ENCODE measurements at regions not wholly inside any gene's neighbourhood (a gene's known extent, or its start where the extent isn't known, plus 50 kb on each side); places are given as distances from the start of the nearest gene placed in this dataset.
A peak's percentile ranks its signal among the peaks of the same experiment; 100 is the strongest.

GRCh38 chr1:213929398-213929797, 58.4 kb upstream of the PROX1 start:
- H3K9me3 ChIP-seq (ENCODE audit: severe bottlenecking), result no peaks in the 10 kb centered on the region
- no peak for DNase-seq
- H3K27me3 ChIP-seq (ENCODE audit: insufficient read depth, low read depth, severe bottlenecking), result no peaks in the 10 kb centered on the region
- H3K36me3 ChIP-seq, result no peaks in the 10 kb centered on the region
- no peak overlapping the region for H3K4me3 ChIP-seq (ENCODE audit: low read depth, low read length)
- H3K27ac ChIP-seq, result no peak overlapping the region
- TF ChIP-seq, protein P1, sequence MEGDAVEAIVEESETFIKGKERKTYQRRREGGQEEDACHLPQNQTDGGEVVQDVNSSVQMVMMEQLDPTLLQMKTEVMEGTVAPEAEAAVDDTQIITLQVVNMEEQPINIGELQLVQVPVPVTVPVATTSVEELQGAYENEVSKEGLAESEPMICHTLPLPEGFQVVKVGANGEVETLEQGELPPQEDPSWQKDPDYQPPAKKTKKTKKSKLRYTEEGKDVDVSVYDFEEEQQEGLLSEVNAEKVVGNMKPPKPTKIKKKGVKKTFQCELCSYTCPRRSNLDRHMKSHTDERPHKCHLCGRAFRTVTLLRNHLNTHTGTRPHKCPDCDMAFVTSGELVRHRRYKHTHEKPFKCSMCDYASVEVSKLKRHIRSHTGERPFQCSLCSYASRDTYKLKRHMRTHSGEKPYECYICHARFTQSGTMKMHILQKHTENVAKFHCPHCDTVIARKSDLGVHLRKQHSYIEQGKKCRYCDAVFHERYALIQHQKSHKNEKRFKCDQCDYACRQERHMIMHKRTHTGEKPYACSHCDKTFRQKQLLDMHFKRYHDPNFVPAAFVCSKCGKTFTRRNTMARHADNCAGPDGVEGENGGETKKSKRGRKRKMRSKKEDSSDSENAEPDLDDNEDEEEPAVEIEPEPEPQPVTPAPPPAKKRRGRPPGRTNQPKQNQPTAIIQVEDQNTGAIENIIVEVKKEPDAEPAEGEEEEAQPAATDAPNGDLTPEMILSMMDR (IDR thresholded peaks at IDR 0.05; ENCODE audit: low read depth, low read length), result no peak

DNA sequence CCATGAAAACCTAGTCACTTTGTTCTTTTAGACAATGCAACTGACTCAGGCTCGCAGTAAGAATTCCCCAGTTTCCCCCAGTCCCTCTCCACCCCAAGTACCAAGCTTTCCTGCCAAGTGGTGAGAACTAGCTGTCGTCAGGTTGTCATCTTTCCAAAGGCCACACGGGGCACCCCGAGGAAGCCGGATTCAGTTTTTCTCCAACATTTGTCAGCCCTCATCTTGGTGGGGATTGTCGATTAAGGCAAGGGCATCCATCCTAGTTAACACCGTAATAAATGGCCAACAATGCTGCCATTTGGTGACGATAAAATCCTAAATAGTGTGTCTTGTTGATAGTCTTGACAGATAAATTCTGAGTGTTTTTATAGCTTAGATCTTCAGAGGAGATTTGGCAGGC, 55.9 kb upstream of the PROX1 start:
- no peaks in the 10 kb centered on the region for H3K9me3 ChIP-seq (ENCODE audit: severe bottlenecking)
- H3K4me3 ChIP-seq (ENCODE audit: low read depth, low read length), result no peak overlapping the region
- TF ChIP-seq, protein P1 (IDR thresholded peaks at IDR 0.05; ENCODE audit: low read depth, low read length), result peak; percentile 53
- H3K36me3 ChIP-seq, result no peaks in the 10 kb centered on the region
- no peak overlapping the region for H3K27ac ChIP-seq
- no peaks in the 10 kb centered on the region for H3K27me3 ChIP-seq (ENCODE audit: insufficient read depth, low read depth, severe bottlenecking)
- peak; percentile 42 for DNase-seq

GRCh38 chr1:213933336-213933735, 54.4 kb upstream of the PROX1 start:
- no peaks in the 10 kb centered on the region for H3K27me3 ChIP-seq (ENCODE audit: insufficient read depth, low read depth, severe bottlenecking)
- DNase-seq, result no peak
- H3K36me3 ChIP-seq, result no peaks in the 10 kb centered on the region
- H3K4me3 ChIP-seq (ENCODE audit: low read depth, low read length), result no peak overlapping the region
- TF ChIP-seq, protein P1 (IDR thresholded peaks at IDR 0.05; ENCODE audit: low read depth, low read length), result no peak
- no peak overlapping the region for H3K27ac ChIP-seq
- H3K9me3 ChIP-seq (ENCODE audit: severe bottlenecking), result no peaks in the 10 kb centered on the region

DNA sequence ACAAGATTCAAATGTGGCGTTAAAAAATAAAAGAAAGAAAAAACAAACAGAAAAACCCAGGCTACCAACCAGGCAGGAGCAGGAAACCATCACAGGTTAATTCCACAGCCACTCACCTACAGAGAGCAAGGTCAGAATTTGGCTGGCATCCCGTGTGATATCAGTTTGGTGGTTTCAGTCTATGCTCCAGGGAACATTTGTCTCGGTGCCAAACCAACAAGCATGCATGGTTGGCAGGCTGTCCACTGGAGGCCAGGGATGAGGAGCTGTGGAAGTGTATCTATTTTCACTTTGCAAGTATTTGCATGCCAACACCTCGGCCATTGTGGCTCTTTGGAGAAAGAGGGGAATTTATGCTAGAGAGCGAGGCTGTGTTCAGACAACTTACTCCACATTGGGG, 53.1 kb upstream of the PROX1 start:
- TF ChIP-seq, protein P1 (IDR thresholded peaks at IDR 0.05; ENCODE audit: low read depth, low read length), result no peak
- H3K27me3 ChIP-seq (ENCODE audit: insufficient read depth, low read depth, severe bottlenecking), result no peaks in the 10 kb centered on the region
- no peaks in the 10 kb centered on the region for H3K36me3 ChIP-seq
- no peaks in the 10 kb centered on the region for H3K9me3 ChIP-seq (ENCODE audit: severe bottlenecking)
- no peak overlapping the region for H3K4me3 ChIP-seq (ENCODE audit: low read depth, low read length)
- DNase-seq, result no peak
- H3K27ac ChIP-seq, result no peak overlapping the region

DNA sequence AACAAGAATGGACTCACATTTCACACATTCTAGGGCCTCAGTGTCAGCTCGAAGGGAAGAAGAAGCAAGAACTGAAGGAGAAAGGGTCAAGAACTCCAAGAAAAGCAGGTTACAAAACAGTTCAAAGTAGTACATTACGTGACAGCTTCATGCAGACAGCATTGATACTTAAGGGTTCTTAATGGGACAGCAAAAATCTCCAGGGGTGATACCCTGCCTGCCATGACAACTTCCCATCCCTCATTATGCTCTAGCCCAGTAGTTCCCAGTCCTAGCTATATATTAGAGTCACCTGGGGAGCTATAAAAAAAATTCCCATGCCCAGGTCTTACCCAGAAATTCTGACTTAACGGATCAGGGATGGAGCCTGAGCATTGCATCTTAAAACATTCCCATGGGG, 51.2 kb upstream of the PROX1 start:
- no peak overlapping the region for H3K4me3 ChIP-seq (ENCODE audit: low read depth, low read length)

More for the DNA sequence above, 51.2 kb upstream of the PROX1 start:
- Histone ChIP-seq H3K9me3 (ENCODE audit: severe bottlenecking) (no peaks in the 10 kb centered on the region), H3K36me3 (no peaks in the 10 kb centered on the region), H3K27me3 (ENCODE audit: insufficient read depth, low read depth, severe bottlenecking) (no peaks in the 10 kb centered on the region), H3K27ac (no peak overlapping the region)
- DNase-seq, result no peak
- TF ChIP-seq, protein P1 (IDR thresholded peaks at IDR 0.05; ENCODE audit: low read depth, low read length), result no peak
